ENCODE measurements at regions not wholly inside any gene's neighbourhood (a gene's known extent, or its start where the extent isn't known, plus 50 kb on each side); places are given as distances from the start of the nearest gene placed in this dataset.

- Mint-ChIP-seq H3K9me3 (ENCODE audit: unreplicated experiment) (peaks cover 8% of the 10 kb centered on the region), H3K27ac (ENCODE audit: unreplicated experiment) (no peak overlapping the region)
Observed at GRCh38 chr7:51789489-51789888, 472.9 kb upstream of the COBL start.

GRCh38 chr7:51786284-51786683 is 469.7 kb upstream of the COBL start:
- Mint-ChIP-seq H3K4me3 (ENCODE audit: unreplicated experiment) (peak overlapping the region; percentile 7), H3K36me3 (ENCODE audit: unreplicated experiment) (no peaks in the 10 kb centered on the region), H3K9me3 (ENCODE audit: unreplicated experiment) (peaks cover 9% of the 10 kb centered on the region), H3K4me1 (ENCODE audit: low read depth, unreplicated experiment) (peaks cover 36% of the 10 kb centered on the region), H3K27me3 (ENCODE audit: unreplicated experiment) (peaks cover 5% of the 10 kb centered on the region), H3K27ac (ENCODE audit: unreplicated experiment) (peak overlapping the region; percentile 94)
- DNase-seq: no peak
- no peak for TF ChIP-seq CTCF (IDR thresholded peaks at IDR 0.05; ENCODE audit: partially characterized antibody, unreplicated experiment)

More at GRCh38 chr7:51789489-51789888, 472.9 kb upstream of the COBL start:
- Mint-ChIP-seq H3K27me3 (ENCODE audit: unreplicated experiment) (peaks cover 4% of the 10 kb centered on the region), H3K36me3 (ENCODE audit: unreplicated experiment) (no peaks in the 10 kb centered on the region), H3K4me1 (ENCODE audit: low read depth, unreplicated experiment) (peaks cover 24% of the 10 kb centered on the region), H3K4me3 (ENCODE audit: unreplicated experiment) (no peak overlapping the region)
- no peak for DNase-seq
- TF ChIP-seq CTCF (IDR thresholded peaks at IDR 0.05; ENCODE audit: partially characterized antibody, unreplicated experiment): no peak

- peak; percentile 69 for DNase-seq
- Mint-ChIP-seq H3K27ac (ENCODE audit: unreplicated experiment) (peak overlapping the region; percentile 94), H3K27me3 (ENCODE audit: unreplicated experiment) (peaks cover 6% of the 10 kb centered on the region), H3K4me1 (ENCODE audit: low read depth, unreplicated experiment) (peaks cover 40% of the 10 kb centered on the region), H3K9me3 (ENCODE audit: unreplicated experiment) (peaks cover 9% of the 10 kb centered on the region), H3K4me3 (ENCODE audit: unreplicated experiment) (peak overlapping the region; percentile 7), H3K36me3 (ENCODE audit: unreplicated experiment) (no peaks in the 10 kb centered on the region)
- no peak for TF ChIP-seq CTCF (IDR thresholded peaks at IDR 0.05; ENCODE audit: partially characterized antibody, unreplicated experiment)
Observed at GRCh38 chr7:51785876-51786275, 469.3 kb upstream of the COBL start.

GRCh38 chr7:51785171-51785570 is 468.6 kb upstream of the COBL start:
- H3K36me3 Mint-ChIP-seq (ENCODE audit: unreplicated experiment): no peaks in the 10 kb centered on the region
- DNase-seq: no peak
- H3K9me3 Mint-ChIP-seq (ENCODE audit: unreplicated experiment): peaks cover 13% of the 10 kb centered on the region
- H3K4me1 Mint-ChIP-seq (ENCODE audit: low read depth, unreplicated experiment): peaks cover 47% of the 10 kb centered on the region
- TF ChIP-seq CTCF (IDR thresholded peaks at IDR 0.05; ENCODE audit: partially characterized antibody, unreplicated experiment): no peak
- H3K27me3 Mint-ChIP-seq (ENCODE audit: unreplicated experiment): peaks cover 8% of the 10 kb centered on the region
- H3K27ac Mint-ChIP-seq (ENCODE audit: unreplicated experiment): peak overlapping the region; percentile 94
- H3K4me3 Mint-ChIP-seq (ENCODE audit: unreplicated experiment): no peak overlapping the region

GRCh38 chr7:51783241-51783640 is 466.6 kb upstream of the COBL start:
- no peak for TF ChIP-seq CTCF (IDR thresholded peaks at IDR 0.05; ENCODE audit: partially characterized antibody, unreplicated experiment)
- H3K27ac Mint-ChIP-seq (ENCODE audit: unreplicated experiment): no peak overlapping the region
- no peaks in the 10 kb centered on the region for H3K36me3 Mint-ChIP-seq (ENCODE audit: unreplicated experiment)
- DNase-seq: no peak
- H3K27me3 Mint-ChIP-seq (ENCODE audit: unreplicated experiment): peaks cover 8% of the 10 kb centered on the region
- peaks cover 13% of the 10 kb centered on the region for H3K9me3 Mint-ChIP-seq (ENCODE audit: unreplicated experiment)
- H3K4me3 Mint-ChIP-seq (ENCODE audit: unreplicated experiment): no peak overlapping the region
- peaks cover 58% of the 10 kb centered on the region for H3K4me1 Mint-ChIP-seq (ENCODE audit: low read depth, unreplicated experiment)
